RPMI8226 (cell line): ENCODE measurements at regions not wholly inside any gene's neighbourhood (a gene's known extent, or its start where the extent isn't known, plus 50 kb on each side); places are given as distances from the start of the nearest gene placed in this dataset.

Source experiments
- DNase-seq: peaks from one replicate; pipeline ENCODE4 v3.0.0-alpha.2; 2015

GRCh38 chr13:69567514-69567913, 540.1 kb upstream of the ATXN8OS start:
- DNase-seq = no peak

DNA sequence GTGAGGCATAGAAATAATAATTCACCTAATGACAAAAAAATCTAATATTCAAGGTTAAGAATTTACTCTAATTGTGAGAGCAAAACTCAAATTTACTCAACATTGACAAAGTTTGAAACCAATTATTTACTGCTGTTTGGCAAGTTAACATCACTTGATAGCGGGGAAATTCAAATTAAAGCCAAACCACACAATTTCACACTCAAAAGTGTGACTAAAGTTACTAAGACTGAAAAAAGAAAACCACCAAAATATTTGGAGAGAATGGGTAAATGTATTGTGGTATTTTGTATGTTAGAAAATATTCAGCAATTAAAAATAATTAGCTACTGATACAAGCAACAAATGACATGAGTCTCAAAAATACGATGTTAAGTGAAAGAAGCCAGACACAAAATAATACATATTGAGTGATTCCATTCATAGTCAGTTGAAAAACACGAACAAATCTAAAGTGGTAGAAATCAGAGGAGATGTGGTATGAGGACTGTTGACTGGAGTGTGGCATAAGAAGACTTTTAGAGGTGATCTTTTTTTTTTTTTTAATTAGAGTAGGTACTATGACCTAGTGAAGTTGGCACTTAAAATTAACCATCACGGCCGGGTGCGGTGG, 541.4 kb upstream of the ATXN8OS start:
- no peak for DNase-seq

DNA sequence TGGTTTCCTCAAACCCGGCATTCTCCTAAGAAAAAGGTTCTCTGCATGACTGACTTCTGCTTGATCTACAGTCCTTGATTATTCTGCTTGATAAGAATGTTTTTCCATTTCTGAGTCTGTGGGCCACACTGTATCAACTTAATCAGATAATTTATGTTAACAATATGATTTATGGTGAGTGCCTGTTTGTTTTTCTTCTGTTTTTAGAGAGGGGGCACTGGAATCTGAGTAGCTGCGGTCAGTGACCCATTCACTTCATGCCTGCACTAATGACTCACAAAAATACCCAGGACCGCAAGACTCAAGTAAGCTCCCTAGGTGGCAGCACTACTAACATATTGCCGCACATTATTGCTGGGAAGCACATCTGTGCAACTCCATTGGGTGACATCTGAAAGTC, 542.3 kb upstream of the ATXN8OS start:
- DNase-seq = peak; percentile 17

DNA sequence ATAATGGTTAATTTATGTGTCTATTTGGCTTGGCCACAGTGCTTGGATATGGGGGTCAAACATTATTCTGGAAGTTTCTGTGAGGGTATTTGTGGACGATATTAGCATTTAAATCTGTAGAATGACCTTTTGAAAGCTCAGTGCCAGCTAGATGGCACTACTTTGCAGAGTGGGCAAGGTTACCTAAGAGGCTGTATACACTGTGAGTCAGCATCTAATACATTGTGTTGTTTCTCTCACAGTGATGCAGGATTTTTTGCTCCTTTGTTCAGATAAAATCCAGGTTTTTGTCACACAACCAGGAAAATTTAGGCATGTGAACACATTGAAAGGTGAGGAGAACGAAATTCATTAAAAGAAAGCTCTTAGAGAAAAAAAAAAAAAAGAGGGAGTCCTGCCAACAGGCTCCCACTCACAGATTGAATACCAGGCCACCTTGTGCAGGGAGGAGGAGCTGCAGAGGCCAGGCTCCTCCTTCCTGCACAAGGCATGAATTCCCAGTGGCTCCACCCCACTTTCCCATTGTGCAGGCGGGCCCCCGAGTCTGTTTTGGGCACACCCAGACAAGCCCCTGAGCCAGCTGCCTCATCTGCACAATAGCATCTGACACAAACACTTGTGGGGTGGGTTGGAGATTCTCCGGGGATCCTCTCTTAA, 551.0 kb upstream of the ATXN8OS start:
- DNase-seq = no peak

DNA sequence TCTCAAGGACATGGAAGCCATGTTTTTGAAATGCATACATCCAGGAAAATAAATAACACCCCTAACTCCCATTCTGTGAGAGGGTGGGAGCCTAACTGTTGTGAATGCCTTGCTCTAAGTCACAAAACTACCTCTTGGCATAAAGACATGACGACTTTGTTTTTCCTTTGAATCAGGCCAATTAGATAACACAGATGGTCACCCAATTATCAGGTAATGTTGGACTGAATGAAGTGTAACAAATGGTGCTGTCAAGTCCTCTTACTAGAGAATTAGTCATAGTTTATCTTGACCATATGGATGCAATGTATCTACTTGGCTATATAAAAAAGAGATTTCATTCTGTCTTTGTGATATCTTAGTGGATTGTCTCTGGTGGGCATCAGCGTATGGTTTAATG, 553.6 kb upstream of the ATXN8OS start:
- no peak for DNase-seq

GRCh38 chr13:69551193-69551592, 556.4 kb upstream of the ATXN8OS start:
- no peak for DNase-seq

- no peak for DNase-seq
Observed at GRCh38 chr13:69547780-69548179, 559.8 kb upstream of the ATXN8OS start.

- DNase-seq = no peak
Observed at GRCh38 chr13:69545551-69545950, 562.1 kb upstream of the ATXN8OS start.

- DNase-seq = no peak
Observed at GRCh38 chr13:69524459-69525150, 583.0 kb upstream of the ATXN8OS start.

DNA sequence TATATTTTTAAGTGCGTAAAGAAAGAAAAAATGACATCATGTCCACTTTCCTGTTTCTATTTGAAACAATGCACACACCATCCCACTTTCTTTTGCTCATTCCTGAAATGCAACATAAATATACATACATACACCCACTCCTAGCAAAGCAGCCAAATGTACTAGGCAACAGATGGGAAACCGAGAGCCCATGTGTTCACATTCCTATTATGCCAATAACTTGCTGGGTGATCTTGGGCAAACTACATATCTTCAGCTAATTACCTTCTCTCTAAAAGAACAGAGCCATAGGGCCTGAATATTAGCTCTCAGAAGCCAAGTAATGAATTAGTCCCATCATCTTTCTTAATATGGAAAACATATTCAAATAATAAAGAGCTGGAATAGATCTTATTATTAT, 610.6 kb upstream of the ATXN8OS start:
- DNase-seq = no peak

GRCh38 chr13:69495096-69495495, 612.5 kb upstream of the ATXN8OS start:
- no peak for DNase-seq

DNA sequence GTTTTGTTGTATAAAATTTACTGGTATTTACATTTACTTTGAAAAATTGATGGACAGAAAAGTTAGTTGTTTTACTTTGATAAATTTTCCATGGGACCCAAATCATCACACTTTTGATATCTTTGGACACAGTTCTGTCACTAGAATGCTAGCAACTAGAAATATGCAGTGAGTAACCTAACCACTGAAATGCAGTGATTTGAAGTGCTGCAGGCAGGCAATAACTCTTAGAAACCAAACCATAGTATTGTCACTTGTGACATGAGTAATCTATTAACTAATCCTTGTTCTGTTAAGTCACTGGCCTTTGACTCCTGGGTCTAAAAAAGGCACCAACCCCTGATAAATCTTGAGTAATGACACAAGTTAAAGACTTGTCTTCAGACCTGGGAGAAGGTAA, 620.0 kb upstream of the ATXN8OS start:
- DNase-seq = no peak

GRCh38 chr13:69485991-69486592, 621.5 kb upstream of the ATXN8OS start:
- DNase-seq = no peak

DNA sequence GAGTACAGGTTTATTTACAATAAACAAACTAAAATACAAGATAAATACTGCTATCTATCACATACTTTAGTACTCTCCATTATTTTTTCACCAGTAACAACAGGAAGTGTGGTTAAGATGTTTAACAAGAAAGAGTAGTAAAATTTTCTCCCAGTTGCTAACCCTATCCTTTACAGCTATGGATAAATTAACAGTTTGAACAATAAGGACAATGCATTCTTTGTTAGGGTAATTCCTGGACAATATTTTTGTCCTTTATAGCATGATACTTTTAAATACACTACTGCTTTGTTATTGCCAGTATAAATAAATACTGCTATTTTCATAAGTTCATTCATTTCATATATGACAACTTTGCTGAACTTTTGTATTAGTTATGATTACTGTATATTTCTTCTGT, 630.2 kb upstream of the ATXN8OS start:
- no peak for DNase-seq

- DNase-seq = no peak
Observed at GRCh38 chr13:69474011-69474685, 633.5 kb upstream of the ATXN8OS start.

DNA sequence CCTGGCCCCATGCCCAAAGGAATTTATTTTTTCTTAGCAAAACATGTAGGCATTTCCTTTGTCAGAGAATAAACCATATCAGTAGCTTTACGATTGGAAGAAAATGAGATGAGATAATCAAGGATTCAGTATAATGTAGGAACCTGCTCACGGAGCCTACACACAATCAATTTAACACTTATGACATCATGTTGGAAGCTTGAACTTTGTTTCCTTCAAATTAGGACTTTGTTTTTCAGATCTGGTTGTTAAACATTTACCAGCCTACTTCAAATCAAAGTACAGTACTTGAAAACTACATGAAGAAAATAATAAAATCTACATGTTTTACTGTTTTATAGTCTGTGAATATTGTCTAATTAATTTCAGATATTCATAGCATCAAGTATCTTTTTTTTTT, 639.0 kb upstream of the ATXN8OS start:
- no peak for DNase-seq

DNA sequence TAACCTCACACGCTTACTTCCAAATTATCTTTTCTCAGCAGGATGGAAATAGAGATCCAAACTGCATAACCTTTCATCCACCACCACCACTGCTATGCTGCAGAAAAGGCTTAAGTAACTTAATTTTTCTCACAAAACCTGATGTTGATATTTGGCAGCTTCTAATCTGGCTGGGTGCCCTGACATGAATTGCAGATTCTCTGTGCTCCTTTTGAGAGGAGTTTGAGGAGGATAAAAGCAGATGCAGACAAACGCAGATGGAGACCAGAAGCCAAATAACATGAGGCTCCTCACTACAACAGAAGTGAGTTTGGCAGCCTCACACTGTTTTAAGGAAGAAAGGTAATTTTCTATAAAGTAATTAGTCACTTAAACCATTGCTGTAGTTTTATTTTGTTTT, 646.2 kb upstream of the ATXN8OS start:
- DNase-seq = no peak

DNA sequence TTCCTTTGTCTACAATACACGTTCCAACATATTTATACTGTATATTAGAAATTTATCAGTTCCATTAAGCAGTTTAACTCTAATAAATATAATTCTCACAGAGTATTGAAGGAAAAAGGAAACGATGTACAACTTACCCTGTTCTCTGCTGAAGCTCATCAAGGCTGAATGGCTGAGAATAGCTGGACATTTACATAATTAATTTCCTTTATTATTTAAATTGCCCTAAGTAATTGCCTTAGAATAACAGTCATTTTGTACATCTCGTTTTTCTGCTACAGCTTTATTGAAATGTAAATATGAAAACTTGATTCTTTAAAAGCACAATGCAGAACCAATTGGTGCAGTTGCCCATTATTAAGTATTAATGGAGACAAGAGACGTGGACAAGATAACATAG, 648.3 kb upstream of the ATXN8OS start:
- no peak for DNase-seq

GRCh38 chr13:69458013-69458412, 649.6 kb upstream of the ATXN8OS start:
- no peak for DNase-seq

DNA sequence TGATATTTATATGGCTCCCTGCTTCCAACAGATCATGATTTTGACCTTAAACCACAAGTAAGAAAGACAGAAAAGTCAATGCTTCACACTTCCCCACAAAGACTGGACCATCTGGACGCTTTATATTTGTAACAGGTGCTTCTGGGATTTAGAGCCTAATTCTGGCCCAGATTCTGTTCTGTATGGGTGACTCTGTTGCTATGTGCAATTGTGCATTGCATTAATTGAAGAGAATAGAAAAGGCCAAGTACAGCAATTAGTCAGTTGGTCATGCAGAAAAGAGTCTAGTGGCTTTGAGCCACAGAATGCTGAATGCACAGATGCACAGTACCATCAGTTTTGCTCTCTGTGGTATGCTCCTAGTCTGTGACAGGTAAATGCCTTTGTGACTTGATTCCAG, 657.4 kb upstream of the ATXN8OS start:
- DNase-seq = no peak

DNA sequence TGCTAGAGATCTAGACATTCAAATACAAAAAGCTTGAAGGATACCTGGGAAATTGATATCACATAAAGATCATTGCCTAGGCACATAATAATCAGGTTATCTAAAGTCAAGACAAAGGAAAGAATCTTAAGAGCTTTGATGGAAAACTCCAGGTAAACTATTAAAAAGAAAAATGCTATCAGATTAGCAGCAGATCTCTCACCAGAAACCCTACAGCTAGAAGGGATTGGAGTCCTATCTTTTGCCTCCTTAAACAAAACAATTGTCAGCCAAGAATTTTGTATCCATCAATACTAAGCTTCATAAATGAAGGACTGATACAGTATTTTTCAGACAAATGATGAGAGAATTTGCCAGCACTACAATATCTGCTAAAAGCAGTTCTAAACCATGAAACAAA, 682.4 kb upstream of the ATXN8OS start:
- DNase-seq = no peak

GRCh38 chr13:69423844-69424243, 683.8 kb upstream of the ATXN8OS start:
- DNase-seq = no peak

GRCh38 chr13:69418319-69418718, 689.3 kb upstream of the ATXN8OS start:
- DNase-seq = no peak

DNA sequence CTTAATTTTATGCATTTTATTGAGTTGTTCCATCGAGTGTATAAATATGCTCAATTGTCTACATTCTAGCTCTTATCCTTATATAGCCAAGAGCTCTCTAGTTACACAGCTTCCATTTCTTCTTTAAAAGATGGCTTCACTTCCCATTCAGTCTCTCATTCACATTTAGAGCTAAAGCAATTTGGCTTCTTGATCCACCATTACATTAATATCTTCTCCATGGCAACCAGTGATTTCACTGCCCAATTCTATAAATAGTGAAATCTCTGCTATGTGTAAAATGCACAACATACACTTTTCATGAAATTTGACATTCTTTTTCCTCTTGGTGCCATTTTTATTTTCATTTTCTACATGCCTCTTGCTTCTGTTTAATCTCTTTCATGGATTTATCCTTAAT, 696.9 kb upstream of the ATXN8OS start:
- DNase-seq = no peak
